GM21423 (cell line): ENCODE measurements at regions not wholly inside any gene's neighbourhood (a gene's known extent, or its start where the extent isn't known, plus 50 kb on each side); places are given as distances from the start of the nearest gene placed in this dataset.

Experiments
- ATAC-seq: cut with Tn5 transposase; IDR thresholded peaks from one replicate; pipeline ENCODE4 v1.9.1; 2021; ENCODE audit warnings: mild to moderate bottlenecking, moderate library complexity; ENCODE audit not compliant: unreplicated experiment

DNA sequence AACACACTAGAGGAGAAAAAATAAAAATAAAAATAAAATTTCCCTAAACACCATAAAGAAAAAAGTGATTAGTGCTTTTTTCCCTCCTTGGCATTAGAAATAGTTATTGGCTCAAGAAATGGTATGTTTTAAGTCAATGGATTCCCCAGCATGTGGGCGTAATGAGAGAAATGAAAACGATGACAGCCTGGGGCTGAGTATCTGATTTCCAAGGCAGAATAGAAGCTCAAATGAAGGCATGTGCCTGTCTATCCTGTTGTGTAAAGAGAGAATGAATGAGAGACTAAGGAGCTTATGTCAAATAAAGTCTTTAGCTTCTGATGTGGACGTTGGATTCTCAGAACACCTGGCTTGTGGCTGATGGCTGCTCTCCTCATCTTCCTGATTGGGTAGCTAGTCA, 1408.4 kb upstream of the TMEM132C start:
- no peak for ATAC-seq

DNA sequence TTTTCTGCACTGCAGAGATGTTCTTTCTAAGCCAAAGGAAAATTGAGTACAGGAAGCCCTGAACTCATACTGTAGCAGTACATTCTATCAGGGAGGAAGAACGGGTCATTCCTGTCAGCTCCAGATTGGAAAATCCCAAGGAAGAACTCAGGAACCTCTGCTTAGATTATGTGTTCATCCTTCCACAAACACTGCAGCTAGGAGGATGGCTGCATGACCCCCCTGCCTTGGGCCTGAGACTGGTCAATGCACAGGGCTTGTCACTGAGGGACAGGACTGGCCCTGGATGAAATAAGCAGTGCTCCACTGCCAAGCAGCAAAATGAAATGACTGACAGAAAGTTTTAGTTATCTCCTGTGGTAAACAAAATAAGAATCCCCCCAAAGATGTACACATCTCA, 1406.8 kb upstream of the TMEM132C start:
- no peak for ATAC-seq

DNA sequence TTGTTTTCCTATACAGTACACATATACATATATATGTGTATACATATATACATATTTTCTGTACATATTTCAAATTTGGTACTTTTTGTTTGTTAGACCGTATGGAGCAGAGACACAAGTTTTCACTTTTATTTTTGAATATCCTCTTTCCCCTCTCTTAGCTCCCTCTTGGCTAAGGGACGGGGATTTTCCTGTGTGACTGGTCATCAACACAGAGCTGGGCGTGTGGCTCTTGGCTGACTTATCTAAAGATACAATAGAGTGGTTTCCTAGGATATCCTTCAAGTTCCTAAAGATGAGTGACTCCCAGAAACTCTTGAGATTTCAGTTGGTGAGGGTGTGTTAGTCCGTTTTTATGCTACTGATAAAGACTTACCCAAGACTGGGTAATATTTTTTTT, 1404.5 kb upstream of the TMEM132C start:
- ATAC-seq = no peak

DNA sequence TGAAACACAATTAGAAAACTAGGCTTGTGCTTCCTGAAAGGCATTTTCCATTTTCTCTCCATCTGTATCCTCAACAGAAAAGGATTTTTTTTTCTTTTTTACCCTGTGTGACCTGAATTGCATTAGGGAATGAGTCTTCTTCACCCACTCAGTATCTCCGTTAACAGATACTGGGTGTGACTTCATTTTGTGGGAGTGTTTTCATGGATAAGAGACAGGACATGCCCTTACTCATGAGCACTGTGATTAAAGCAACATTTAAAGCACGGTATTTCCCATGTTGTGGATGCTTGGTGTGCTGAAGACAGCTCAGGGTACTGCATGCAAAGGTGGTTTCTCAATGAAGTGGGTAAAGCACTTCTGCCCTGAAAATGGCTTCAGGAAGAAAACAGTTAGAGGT, 1397.3 kb upstream of the TMEM132C start:
- no peak for ATAC-seq

DNA sequence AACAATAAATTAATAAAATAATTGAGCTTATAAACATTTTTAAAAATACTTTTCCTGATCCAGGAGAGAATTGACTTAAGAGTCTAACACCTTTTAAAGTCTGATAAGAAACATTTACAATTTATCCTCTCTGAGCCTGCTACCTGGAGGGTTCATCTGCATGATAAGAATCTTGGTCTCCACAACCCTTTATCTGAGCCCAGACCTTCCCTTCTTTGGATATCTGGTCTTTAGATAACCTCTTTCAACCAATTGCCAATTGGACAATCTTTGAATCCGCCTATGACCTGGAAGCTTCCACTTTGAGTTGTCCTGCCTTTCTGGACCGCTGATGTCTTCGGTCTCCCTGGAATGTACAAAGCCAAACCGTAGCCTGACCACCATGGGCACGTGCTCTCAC, 1393.3 kb upstream of the TMEM132C start:
- ATAC-seq = no peak

DNA sequence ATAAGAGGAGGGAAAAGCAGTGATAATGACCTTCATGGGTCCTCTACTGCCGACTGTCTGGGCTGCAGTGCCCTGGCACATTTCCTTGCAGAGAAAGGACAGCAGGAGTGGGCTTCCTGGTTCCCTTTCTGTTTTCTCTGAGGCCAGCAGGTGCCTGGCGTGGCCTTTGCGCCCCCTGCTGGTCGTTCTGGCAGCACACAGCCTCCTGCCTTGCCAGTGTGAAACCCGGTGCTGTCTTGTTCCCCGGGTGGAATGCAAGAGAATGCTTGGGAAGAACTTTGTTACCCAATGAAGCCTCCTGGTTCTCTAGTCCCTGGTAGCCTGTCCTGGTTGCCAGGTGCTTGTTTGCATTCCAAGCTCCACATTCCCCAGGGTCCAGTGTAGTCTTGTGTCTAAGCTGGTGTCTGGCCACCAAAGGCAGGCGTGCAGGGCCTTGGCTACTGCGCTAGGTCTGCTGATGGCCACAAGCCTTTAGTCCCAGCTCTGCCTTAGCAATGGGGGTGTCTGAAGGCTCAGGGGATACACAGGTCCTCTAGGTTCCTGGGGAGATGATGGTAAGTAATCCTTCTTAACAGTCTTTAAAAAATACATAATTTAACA, 1392.4 kb upstream of the TMEM132C start:
- ATAC-seq = peak; percentile 97

DNA sequence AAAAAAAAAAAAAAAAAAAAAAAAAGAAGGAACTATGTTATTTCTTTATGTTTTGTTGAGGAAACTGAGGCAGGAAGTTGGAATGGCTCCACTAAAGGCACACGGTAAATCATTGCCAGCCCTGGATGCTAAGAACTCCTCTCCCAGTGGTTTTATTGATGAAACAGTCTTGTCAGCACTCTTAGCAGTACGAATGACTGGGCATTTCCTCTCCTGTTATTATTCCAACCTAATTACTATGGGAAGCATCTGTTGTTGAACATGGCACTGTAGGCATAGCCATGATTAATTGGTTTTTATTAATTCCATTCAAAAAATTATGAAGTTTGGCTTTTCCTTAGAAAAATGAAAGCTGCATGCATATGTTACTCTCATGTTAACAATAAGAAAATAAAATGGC, 1387.1 kb upstream of the TMEM132C start:
- ATAC-seq = no peak

DNA sequence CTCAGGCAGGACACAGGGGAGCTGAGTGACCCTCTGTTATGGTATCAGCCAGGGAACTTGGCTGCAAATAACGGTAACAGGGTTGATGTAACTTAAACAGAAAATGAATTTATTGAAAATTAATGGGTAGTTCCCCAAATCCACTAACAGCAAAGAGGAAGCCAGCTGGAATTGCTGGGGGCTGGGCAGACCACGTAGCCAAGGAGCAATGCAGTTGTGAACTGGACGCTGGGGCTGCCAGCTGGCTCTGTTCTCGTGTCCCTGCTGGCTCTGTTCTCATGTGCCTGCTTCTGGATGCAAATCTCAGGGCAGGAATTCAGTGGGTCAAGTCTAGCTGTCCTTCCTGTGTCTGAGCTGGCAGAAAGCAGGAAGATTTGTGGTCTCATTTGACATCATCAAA, 1383.3 kb upstream of the TMEM132C start:
- ATAC-seq = no peak

DNA sequence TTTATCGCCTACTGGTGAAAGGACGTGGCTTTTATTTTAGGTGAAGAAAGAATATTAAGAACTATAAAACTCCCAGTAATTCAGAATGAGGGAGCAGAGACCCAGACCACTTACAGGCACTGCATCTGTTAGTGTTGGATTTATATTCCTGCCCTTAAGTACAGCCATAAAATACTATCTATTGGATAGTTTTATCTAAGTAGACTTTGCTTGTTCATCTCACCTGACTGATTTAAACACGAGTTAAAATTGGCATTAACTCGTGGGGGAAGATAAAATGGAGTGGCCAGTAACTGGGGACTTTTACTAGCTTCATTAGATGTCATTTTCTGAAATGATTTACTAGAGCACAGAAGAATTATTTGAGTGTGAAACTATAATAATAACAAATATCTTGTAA, 1377.5 kb upstream of the TMEM132C start:
- no peak for ATAC-seq

DNA sequence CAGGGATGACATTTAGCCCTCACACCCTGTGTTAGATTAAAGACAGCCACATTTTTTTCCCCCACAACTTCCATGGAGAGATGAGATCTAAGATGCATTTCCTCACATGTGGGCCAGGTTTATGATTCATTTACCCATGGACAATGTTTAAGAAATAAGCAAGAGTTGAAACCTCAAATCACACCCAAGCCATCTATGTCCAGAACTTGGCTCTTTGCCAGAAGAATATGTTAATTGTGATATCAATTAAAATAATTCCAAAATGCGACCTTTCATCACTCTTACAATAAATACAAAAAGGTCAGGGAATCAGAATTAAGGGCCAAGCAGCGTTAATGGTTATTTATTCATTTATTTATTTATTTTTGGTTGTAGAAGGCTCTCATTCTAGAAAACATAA, 1376.9 kb upstream of the TMEM132C start:
- ATAC-seq = no peak

DNA sequence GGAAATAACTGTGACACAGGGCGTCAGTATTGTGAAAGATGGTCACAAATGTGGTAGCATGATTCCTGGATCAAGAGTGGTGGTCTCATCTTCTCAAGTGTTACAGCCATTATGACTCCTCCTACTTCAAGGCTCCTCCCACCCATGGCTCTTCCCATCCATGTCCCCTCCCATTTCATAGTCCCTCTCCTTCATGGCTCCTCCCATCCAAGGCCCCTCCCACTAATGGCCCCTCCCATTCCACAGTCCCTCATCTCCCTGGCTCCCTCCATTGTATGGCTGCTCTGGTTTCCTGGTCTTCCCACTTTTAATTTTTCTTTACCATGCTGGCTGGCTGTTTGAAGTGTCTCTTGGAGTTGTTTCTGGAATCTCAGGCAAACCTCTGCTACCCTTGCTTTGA, 1375.2 kb upstream of the TMEM132C start:
- no peak for ATAC-seq

DNA sequence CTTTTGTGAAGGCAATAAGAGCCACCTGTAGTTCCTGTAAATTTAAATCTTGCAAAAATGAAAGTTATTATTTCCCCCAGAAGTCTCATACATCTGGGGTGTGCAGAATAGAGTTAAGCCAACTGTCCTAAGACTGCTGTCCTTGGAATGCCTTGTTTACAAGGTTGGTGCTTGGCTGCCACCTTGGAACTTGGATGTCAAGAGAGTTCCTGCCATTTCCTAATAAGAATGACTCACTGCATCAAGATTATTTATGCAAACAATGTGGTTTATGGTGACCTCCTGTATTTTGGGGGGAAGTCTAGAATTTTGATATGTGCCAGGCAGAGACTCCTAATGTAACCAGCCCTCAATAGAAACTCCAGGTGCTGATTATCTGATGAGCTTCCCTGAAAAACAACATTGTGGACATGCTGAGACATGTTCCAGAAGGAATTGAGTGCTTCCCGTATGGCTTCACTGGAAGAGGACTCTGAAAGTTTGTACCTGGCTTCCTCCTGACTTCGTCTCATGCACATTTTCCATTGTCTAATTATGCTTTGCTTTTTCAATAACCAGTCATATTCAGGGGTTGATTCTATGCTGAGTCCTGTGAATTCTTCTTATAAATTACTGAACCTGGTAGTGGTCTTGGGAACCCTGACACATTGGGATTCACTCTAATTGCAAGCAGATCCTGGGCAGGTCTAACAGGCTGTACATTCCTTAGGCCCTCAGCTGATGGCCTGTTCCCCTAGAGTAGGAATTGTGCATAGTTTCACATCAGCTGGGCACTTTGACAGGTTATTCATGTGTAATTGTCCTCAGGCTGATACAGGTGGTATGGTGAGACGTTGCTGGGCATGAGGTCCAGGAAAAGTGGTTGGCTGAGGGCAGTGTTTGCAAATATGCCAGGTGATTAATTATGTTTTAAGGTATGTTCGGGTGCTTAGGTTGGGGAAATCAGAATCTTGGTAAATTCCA, 1370.7 kb upstream of the TMEM132C start:
- ATAC-seq = no peak

DNA sequence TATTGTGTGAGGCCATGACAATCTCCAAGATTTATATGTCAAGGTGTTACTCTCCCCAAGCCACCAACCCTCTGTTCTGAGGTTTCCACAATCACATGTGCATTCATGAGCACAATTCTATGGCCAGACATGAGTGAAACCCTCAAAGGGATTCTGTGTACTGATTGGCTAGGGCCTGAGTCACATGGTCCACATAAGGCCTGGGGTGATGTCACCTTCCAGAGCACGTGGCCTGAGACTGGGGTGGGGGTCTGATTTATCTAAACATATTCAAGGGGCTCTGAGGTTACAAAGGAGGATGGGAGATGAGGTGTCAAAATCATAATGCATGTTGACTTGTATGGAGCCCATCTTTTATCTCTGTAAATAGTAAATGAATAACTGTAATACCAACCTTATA, 1369.9 kb upstream of the TMEM132C start:
- no peak for ATAC-seq

DNA sequence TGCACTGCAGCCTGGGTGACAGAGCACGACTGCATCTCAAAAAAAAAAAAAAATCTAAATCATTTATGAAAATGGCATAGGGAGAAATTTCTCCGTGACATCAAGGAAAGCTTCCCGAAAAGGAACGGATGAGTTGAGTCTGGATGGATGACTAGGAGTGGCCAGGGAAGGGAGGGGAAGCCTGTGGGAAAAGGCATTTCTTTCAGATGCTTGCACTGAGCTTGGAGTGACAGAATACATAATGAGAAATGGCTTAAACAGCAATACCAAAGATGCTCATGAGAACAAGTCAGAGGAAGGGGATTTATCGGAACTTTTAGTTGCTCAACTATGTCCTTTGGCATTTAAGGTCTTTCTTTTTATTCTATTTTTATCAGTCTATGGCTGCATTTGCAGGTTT, 1369.2 kb upstream of the TMEM132C start:
- no peak for ATAC-seq

DNA sequence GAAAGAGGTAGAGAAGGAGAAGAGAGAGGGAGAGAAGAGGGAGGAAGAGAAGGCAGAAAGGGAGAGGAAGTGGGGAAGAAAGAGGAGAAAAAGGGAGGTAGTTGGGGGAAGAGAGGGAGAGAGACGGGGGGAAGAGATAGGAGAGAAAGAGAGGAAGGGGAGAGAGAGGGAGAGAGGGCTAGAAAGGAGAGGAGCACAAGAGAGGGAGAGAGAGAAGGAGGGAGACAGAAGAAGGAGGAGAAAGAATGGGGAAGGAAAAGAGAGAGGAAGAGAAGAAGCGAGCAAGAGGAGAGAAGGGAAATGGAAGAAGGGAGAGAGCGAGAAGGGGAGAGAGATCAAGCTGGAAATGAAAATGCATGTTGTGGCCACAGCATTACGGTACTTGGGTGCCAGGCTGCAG, 1368.4 kb upstream of the TMEM132C start:
- ATAC-seq = no peak

DNA sequence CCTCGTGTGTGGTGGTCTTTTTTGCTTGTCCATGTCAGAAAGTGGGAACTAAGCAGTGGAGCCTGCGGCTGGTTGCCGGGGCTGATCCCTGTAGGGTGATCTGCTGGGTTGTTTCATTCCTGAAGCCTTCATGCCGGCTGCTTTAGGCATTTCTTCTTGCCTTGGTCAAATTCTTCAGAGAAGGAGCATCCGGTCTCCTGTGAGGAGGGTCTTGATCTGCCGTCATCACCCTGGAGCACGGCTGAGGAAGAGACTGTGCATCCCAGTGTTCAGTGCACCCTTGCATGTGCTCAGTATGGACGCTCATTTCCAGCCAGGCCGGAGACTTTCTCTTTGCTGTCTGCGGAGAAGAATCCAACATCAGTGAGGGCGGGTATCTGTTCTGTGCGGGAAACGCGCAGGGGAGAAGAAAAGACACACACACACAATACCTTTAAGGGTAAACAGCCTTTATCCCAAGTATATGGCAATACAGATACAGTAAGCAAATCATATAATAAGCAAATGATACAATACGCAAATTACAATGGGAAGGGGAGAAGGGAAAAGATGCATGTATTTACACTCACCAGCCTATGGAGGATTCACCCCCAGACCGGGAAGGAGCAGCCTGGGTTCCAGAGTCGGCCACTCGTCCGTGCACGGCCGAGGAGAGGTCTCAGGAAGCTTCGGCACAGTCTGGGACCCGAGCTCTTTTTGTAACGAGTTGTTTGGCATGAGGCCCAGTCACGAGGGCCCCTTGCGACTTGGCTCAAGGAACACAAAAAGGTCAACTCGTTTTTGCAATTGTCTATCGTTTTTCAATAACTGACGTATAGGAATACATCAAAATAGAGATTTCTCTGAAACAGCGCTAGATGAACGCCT, 1366.8 kb upstream of the TMEM132C start:
- no peak for ATAC-seq

DNA sequence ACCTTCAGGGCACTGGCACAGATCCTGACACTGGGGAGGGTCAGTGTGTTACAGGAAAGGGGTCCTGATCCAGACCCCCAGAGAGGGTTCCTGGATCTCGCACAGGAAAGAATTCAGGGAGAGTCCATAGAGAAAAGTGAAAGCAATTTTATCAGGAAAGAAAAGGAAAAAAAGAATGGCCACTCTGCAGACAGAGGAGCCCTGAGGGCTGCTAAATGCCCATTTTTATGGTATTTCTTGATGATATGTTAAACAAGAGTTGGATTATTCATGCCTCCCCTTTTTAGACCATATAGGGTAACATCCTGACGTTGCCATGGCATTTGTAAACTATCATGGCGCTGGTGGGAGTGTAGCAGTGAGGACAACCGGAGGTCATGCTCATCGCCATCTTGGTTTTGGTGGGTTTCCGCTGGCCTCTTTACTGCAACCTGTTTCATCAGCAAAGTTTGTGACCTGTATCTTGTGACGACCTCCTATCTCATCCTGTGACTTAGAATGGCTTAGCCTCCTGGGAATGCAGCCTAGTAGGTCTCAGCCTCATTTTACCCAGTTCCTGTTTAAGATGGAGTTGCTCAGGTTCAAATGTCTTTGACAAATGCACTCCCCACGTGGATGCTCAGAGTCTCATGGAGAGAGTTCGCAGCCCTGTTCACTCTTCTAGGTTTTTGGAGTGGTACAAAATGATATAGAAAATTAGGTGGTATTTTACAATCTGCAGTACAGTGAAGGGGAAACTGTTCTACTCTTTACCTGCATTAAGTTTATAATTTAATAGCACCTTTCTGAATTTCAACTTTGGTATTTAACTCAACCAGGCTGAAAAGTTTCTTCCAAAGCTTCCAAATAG, 1363.7 kb upstream of the TMEM132C start:
- ATAC-seq = no peak

DNA sequence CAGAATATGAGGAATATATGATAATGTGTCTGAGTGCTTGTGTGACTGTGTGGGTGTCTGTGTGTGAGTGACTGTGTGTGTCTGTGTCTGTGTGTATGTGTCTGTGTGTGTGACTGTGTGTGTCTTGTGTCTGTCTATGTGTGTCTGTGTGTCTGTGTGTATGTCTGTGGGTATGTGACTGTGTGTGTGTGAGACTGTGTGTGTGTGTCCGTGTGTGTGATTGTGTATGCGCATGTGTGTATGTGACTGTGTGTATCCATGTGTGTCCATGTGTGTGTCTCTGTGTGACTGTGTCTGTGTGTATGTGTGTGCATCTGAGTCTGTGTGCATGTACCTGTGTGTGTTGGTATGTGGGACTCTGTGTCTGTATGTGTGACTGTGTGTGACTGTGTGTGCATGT, 1361.2 kb upstream of the TMEM132C start:
- ATAC-seq = no peak

DNA sequence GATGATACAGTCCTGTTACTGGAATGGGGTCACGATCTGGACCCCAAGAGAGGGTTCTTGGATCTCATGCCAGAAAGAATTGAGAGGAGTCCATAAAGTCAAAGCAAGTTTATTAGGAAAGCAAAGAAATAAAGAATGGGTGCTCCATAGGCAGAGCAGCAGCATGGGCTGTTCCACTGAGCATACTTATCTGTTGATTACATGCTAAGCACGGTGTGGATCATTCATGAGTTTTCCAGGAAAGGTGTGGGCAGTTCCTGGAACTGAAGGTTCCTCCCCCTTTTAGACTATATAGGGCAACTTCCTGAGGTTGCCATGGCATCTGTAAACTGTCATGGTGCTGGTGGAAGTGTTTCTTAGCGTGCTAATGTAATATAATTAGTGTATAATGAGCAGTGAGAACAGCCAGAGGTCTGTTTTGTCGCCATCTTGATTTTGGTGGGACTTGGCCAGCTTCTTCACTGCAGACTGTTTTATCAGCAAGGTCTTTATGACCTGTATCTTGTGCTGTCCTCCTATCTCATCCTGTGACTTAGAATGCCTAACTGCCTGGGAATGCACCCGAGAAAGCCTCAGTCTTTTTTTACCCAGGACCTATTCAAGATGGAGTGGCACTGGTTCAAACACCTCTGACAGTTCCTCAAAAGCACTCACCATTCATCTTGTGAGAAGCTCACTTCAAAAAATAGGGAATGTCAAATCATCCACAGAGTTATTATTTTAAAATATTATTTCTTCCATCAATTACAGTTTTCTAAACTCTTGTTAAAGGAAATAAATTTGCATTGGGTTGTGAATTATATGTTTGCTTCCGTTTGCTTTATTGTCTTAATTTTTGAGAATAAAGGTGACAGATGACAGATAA, 1358.8 kb upstream of the TMEM132C start:
- ATAC-seq = no peak

DNA sequence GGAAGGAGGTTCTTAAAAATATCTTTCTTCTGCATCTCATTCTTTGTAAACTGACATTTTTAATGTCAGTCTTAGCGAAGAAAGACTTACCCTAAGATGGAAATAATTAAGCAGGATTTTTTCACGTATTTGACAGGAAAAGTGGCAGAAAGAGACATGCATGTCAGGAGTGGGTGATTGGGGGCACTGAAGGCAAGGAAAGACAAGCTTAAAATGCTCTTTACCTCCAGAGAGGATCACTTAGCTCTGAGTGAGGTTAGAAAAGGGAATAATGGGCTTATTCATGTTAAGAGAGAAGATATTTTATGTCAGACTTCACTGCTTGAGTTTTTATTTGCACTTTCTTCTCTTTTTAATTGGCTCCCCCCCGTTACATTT, 1358.2 kb upstream of the TMEM132C start:
- no peak for ATAC-seq
